H1 (cell line): ENCODE measurements at regions not wholly inside any gene's neighbourhood (a gene's known extent, or its start where the extent isn't known, plus 50 kb on each side); places are given as distances from the start of the nearest gene placed in this dataset.
A peak's percentile ranks its signal among the peaks of the same experiment; 100 is the strongest.

Source experiments
- CTCF ChIA-PET: fragments of 300-600 bp; sonication (Branson Sonifier 250); formaldehyde crosslinking; loops from one replicate; lab custom pipeline; 2021; ENCODE audit not compliant: partially characterized antibody; lab: Charles Lee
- POLR2A ChIA-PET: fragments of 300-600 bp; sonication (Branson Sonifier 250); formaldehyde crosslinking; loops from one replicate; lab custom pipeline; 2021; ENCODE audit warnings: inconsistent platforms; ENCODE audit not compliant: partially characterized antibody; lab: Charles Lee
- DNase-seq, 2 experiments: peaks; one replicate each; pipeline versions ENCODE4 v3.0.0 to v3.0.0-alpha.2; 2010 to 2022; ENCODE audit warnings: low spot score in 2 of 2, low read depth in 1 of 2, mixed read lengths in 1 of 2
- FAIRE-seq: peaks from 2 replicates; lab custom pipeline; 2011; peaks lifted over from hg19 to GRCh38; lab: Jason Lieb, UNC
- H2AFZ ChIP-seq: 2 replicates; pipeline ENCODE4 v1.8.1; 2012; ENCODE audit warnings: low read length, inconsistent platforms
- H2AK5ac ChIP-seq: 2 replicates; pipeline ENCODE4 v1.6.1; 2013; ENCODE audit warnings: low read depth, low read length
- H2BK120ac ChIP-seq: replicated peaks from 2 replicates; pipeline ENCODE3; 2013; ENCODE audit warnings: low read depth, low read length, inconsistent platforms
- H2BK12ac ChIP-seq: 2 replicates; pipeline ENCODE4 v1.6.1; 2013; ENCODE audit warnings: low read depth, low read length
- H2BK15ac ChIP-seq: 2 replicates; pipeline ENCODE4 v1.6.1; 2013; ENCODE audit warnings: low read length
- H2BK20ac ChIP-seq: 2 replicates; pipeline ENCODE4 v1.6.1; 2013; ENCODE audit warnings: low read length
- H2BK5ac ChIP-seq: 2 replicates; pipeline ENCODE4 v1.6.1; 2013; ENCODE audit warnings: low read depth, low read length
- H3K14ac ChIP-seq: 2 replicates; pipeline ENCODE4 v1.6.1; 2013; ENCODE audit warnings: inconsistent platforms; ENCODE audit not compliant: insufficient read length
- H3K18ac ChIP-seq: 2 replicates; pipeline ENCODE4 v1.6.1; 2013; ENCODE audit warnings: low read length; ENCODE audit errors: extremely low read depth
- H3K23ac ChIP-seq: 2 replicates; pipeline ENCODE4 v1.6.1; 2013; ENCODE audit warnings: inconsistent platforms; ENCODE audit not compliant: insufficient read length
- H3K23me2 ChIP-seq: 2 replicates; pipeline ENCODE4 v1.6.1; 2013; ENCODE audit warnings: low read depth, low read length
- H3K27ac ChIP-seq: 2 replicates; pipeline ENCODE4 v1.6.1; 2011; ENCODE audit warnings: low read depth, low read length, inconsistent platforms
- H3K27me3 ChIP-seq, 4 experiments: replicated peaks in 1 of 4; 1 replicate in 1 of 4; 2 replicates in 3 of 4; pipeline versions ENCODE4 v1.6.1 to v1.8.1; 2011 to 2013; ENCODE audit warnings: low read length in 3 of 4, mild to moderate bottlenecking in 3 of 4, inconsistent platforms in 2 of 4, mixed read lengths in 2 of 4, moderate library complexity in 1 of 4; ENCODE audit not compliant: control insufficient read depth in 3 of 4, insufficient read depth in 3 of 4; ENCODE audit errors: extremely low read depth in 1 of 4
- H3K36me3 ChIP-seq, 4 experiments: 2 replicates each; pipeline versions ENCODE4 v1.6.1 to v1.8.1; 2011 to 2013; ENCODE audit warnings: mild to moderate bottlenecking in 4 of 4, low read length in 3 of 4, moderate library complexity in 2 of 4, control low read depth in 1 of 4, inconsistent platforms in 1 of 4; ENCODE audit not compliant: insufficient read depth in 4 of 4, control insufficient read depth in 2 of 4
- H3K4ac ChIP-seq: replicated peaks from 2 replicates; pipeline ENCODE3; 2013; ENCODE audit warnings: low read length, low read depth, mixed read lengths, inconsistent platforms; ENCODE audit not compliant: insufficient read length
- H3K4me1 ChIP-seq, 4 experiments: replicated peaks in 1 of 4; 1 replicate in 1 of 4; 2 replicates in 3 of 4; pipeline versions ENCODE4 v1.6.1 to v1.8.1; 2011 to 2013; ENCODE audit warnings: low read length in 3 of 4, inconsistent platforms in 2 of 4, mixed read lengths in 1 of 4; ENCODE audit not compliant: insufficient read depth in 4 of 4, control insufficient read depth in 3 of 4
- H3K4me2 ChIP-seq, 2 experiments: 2 replicates each; pipeline versions ENCODE4 v1.6.1 to v1.8.1; 2011 to 2013; ENCODE audit warnings: low read depth in 2 of 2, low read length in 2 of 2, control low read depth in 1 of 2, inconsistent platforms in 1 of 2, mild to moderate bottlenecking in 1 of 2; ENCODE audit not compliant: insufficient read depth in 1 of 2
- H3K4me3 ChIP-seq, 4 experiments: fragments of 200-600, 300-600 bp in 1 of 4; sonication (generic), shearing (Covaris generic), sonication (Bioruptor Twin) in 1 of 4; 2 replicates each; pipeline versions ENCODE4 v1.5.1 to v1.8.1; 2011 to 2016; ENCODE audit warnings: low read length in 4 of 4, low read depth in 3 of 4, control low read depth in 2 of 4, inconsistent platforms in 2 of 4, mild to moderate bottlenecking in 2 of 4, mixed read lengths in 1 of 4, moderate library complexity in 1 of 4; ENCODE audit not compliant: insufficient read depth in 2 of 4; ENCODE audit errors: extremely low read depth in 1 of 4
- H3K56ac ChIP-seq: replicated peaks from 2 replicates; pipeline ENCODE3; 2013; ENCODE audit warnings: low read depth, mild to moderate bottlenecking, mixed read lengths, low read length, inconsistent platforms; ENCODE audit not compliant: insufficient read length
- H3K79me1 ChIP-seq: 2 replicates; pipeline ENCODE4 v1.6.1; 2013; ENCODE audit warnings: low read depth, low read length, control low read depth
- H3K79me2 ChIP-seq, 2 experiments: 2 replicates each; pipeline versions ENCODE4 v1.6.1 to v1.8.1; 2012 to 2013; ENCODE audit warnings: low read length in 2 of 2, mild to moderate bottlenecking in 2 of 2, inconsistent platforms in 1 of 2; ENCODE audit not compliant: insufficient read depth in 2 of 2, control insufficient read depth in 1 of 2
- H3K9ac ChIP-seq, 4 experiments: replicated peaks in 1 of 4; 1 replicate in 1 of 4; 2 replicates in 3 of 4; pipeline versions ENCODE4 v1.6.1 to v1.8.1; 2011 to 2013; ENCODE audit warnings: low read depth in 3 of 4, low read length in 3 of 4, control low read depth in 2 of 4, mild to moderate bottlenecking in 2 of 4, moderate library complexity in 2 of 4, inconsistent platforms in 1 of 4; ENCODE audit errors: extremely low read depth in 1 of 4
- H3K9me3 ChIP-seq, 2 experiments: 2 replicates each; pipeline versions ENCODE4 v1.6.1 to v1.8.1; 2012 to 2013; ENCODE audit warnings: mild to moderate bottlenecking in 2 of 2, moderate library complexity in 2 of 2, control low read depth in 1 of 2, inconsistent platforms in 1 of 2, low read depth in 1 of 2, low read length in 1 of 2, mixed read lengths in 1 of 2; ENCODE audit not compliant: insufficient read depth in 2 of 2
- H4K20me1 ChIP-seq, 2 experiments: replicated peaks in 1 of 2; 2 replicates each; pipeline versions ENCODE3 to v1.8.1; 2011 to 2013; ENCODE audit warnings: inconsistent platforms in 2 of 2, low read length in 2 of 2, mild to moderate bottlenecking in 1 of 2; ENCODE audit not compliant: insufficient read depth in 2 of 2, control insufficient read depth in 1 of 2
- H4K5ac ChIP-seq: 2 replicates; pipeline ENCODE4 v1.6.1; 2013; ENCODE audit warnings: low read length, low read depth, mixed read lengths, inconsistent platforms; ENCODE audit not compliant: insufficient read length
- H4K8ac ChIP-seq: 2 replicates; pipeline ENCODE4 v1.8.0; 2013; ENCODE audit warnings: mild to moderate bottlenecking, moderate library complexity, low read length, inconsistent platforms; ENCODE audit not compliant: insufficient read depth; ENCODE audit errors: extremely low read depth
- H4K91ac ChIP-seq: replicated peaks from 2 replicates; pipeline ENCODE3; 2013; ENCODE audit warnings: low read length, mixed read lengths, inconsistent platforms; ENCODE audit not compliant: insufficient read length
- ASH2L ChIP-seq: fragments of 200-600, 300-600 bp; sonication (generic); IDR thresholded peaks from one replicate; pipeline ENCODE4 v1.7.1; 2017; ENCODE audit warnings: low read length
- RBBP5 ChIP-seq: IDR thresholded peaks from 2 replicates; pipeline ENCODE4 v1.7.1; 2012; ENCODE audit warnings: low read depth, mild to moderate bottlenecking, inconsistent platforms, low read length, moderate library complexity, borderline replicate concordance
- RNF2 ChIP-seq: fragments of 200-900, 300-1000 bp; sonication (generic); IDR thresholded peaks from 2 replicates; pipeline ENCODE4 v1.7.1; 2016; ENCODE audit warnings: borderline replicate concordance, low read depth, mild to moderate bottlenecking, antibody characterized with exemption, low read length; ENCODE audit not compliant: poor library complexity, severe bottlenecking; ENCODE audit errors: missing control alignments
- TCF12 ChIP-seq: IDR thresholded peaks from 2 replicates; pipeline ENCODE4 v1.6.1; 2011; ENCODE audit warnings: low read depth, mild to moderate bottlenecking, low read length
- WGBS, 2 experiments: shearing (Covaris generic) in 1 of 2; methylation state at CpG; one replicate each; pipeline versions ENCODE4 v1.1.6 to v1.1.7; 2013 to 2015; ENCODE audit warnings: low lambda C conversion rate in 2 of 2, mixed read lengths in 2 of 2, inconsistent platforms in 1 of 2, low coverage in 1 of 2, missing lambda C conversion rate in 1 of 2; ENCODE audit not compliant: insufficient replicate concordance in 2 of 2, insufficient coverage in 1 of 2, insufficient read length in 1 of 2; ENCODE audit errors: extremely low coverage in 1 of 2, missing lambda C conversion rate in 1 of 2; 5-methylcytosine and 5-hydroxymethylcytosine counted together
- TF ChIP-seq, protein P1 (sequence below), 3 experiments: IDR thresholded peaks; 1 replicate in 2 of 3; 2 replicates in 1 of 3; pipeline versions ENCODE4 v1.5.1 to v1.6.1; 2011; ENCODE audit warnings: low read length in 3 of 3, mild to moderate bottlenecking in 3 of 3, inconsistent platforms in 2 of 3, low read depth in 1 of 3, moderate library complexity in 1 of 3; ENCODE audit not compliant: insufficient read depth in 1 of 3; ENCODE audit errors: control extremely low read depth in 1 of 3

DNA sequence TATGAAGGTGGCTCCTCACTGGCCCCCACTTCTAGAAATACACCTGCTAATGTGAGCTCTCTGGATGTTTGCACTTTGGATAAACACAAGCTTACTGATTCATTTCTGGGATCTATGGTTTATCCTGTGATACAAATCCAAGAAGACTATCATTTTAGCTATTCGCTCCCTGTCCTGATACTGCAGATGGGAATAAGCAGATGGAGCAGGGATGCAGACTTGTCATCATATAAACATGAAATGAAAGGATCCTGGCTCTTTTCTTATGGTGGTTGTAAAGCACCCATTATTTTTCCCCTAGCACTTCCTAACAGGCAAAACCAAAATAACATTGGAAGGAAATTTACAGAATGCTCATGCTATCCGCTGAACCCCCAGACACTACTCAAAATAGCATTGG, 162.9 kb upstream of the NOCT start:
- no peak overlapping the region for H3K9ac ChIP-seq
- H2AFZ ChIP-seq = no peak overlapping the region
- no peaks in the 10 kb centered on the region for H3K79me1 ChIP-seq
- no peak overlapping the region for H3K14ac ChIP-seq
- H3K56ac ChIP-seq = no peak overlapping the region
- no peak overlapping the region for H3K4ac ChIP-seq
- no peak overlapping the region for H4K8ac ChIP-seq
- H2AK5ac ChIP-seq = no peak overlapping the region
- H3K23me2 ChIP-seq = no peaks in the 10 kb centered on the region
- no peak overlapping the region for H2BK12ac ChIP-seq
- H3K18ac ChIP-seq = no peak overlapping the region
- no peak overlapping the region for H3K27ac ChIP-seq
- no peak overlapping the region for H2BK20ac ChIP-seq
- no peak for DNase-seq
- H4K5ac ChIP-seq = no peak overlapping the region
- no peaks in the 10 kb centered on the region for H3K27me3 ChIP-seq
- no peaks in the 10 kb centered on the region for H4K20me1 ChIP-seq
- TF ChIP-seq ASH2L (no peak), RBBP5 (no peak), RNF2 (no peak), TCF12 (no peak)
- TF ChIP-seq, protein P1, sequence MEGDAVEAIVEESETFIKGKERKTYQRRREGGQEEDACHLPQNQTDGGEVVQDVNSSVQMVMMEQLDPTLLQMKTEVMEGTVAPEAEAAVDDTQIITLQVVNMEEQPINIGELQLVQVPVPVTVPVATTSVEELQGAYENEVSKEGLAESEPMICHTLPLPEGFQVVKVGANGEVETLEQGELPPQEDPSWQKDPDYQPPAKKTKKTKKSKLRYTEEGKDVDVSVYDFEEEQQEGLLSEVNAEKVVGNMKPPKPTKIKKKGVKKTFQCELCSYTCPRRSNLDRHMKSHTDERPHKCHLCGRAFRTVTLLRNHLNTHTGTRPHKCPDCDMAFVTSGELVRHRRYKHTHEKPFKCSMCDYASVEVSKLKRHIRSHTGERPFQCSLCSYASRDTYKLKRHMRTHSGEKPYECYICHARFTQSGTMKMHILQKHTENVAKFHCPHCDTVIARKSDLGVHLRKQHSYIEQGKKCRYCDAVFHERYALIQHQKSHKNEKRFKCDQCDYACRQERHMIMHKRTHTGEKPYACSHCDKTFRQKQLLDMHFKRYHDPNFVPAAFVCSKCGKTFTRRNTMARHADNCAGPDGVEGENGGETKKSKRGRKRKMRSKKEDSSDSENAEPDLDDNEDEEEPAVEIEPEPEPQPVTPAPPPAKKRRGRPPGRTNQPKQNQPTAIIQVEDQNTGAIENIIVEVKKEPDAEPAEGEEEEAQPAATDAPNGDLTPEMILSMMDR (IDR thresholded peaks at IDR 0.05; ENCODE audit: control extremely low read depth in 1 of 3, insufficient read depth in 1 of 3, low read depth in 1 of 3, low read length in 3 of 3) = no peak
- FAIRE-seq = no peak
- H3K79me2 ChIP-seq = no peaks in the 10 kb centered on the region
- no peak overlapping the region for H2BK15ac ChIP-seq
- H3K4me1 ChIP-seq = peaks cover 2 to 14% (median 5%) of the 10 kb centered on the region in 4 experiments; a peak in 3 of 7 replicates
- no peak overlapping the region for H4K91ac ChIP-seq
- WGBS, 2 experiments = 91% methylated on average over 2 of the region's 2 CpGs; no CpG with 5 or more reads in 1 of the 2 experiments
- peak overlapping the region in 1 of 2 experiments; percentile 64; a peak in 1 of 4 replicates for H3K4me2 ChIP-seq
- ChIA-PET CTCF (interaction anchor here (0.7 to 1.1 kb wide), 3 partner anchors 19 to 48 kb away, joined by 3 to 6 read pairs (median 3); no protein-coding TSS in a partner anchor), POLR2A (no interaction called here)
- H3K4me3 ChIP-seq = no peak overlapping the region
- H3K9me3 ChIP-seq = peaks cover 0 to 4% of the 10 kb centered on the region in 2 experiments; a peak in 1 of 4 replicates
- no peak overlapping the region for H2BK120ac ChIP-seq
- no peaks in the 10 kb centered on the region for H3K36me3 ChIP-seq
- no peak overlapping the region for H2BK5ac ChIP-seq
- no peak overlapping the region for H3K23ac ChIP-seq
